ENCODE measurements at regions not wholly inside any gene's neighbourhood (a gene's known extent, or its start where the extent isn't known, plus 50 kb on each side); places are given as distances from the start of the nearest gene placed in this dataset.
A peak's percentile ranks its signal among the peaks of the same experiment; 100 is the strongest.

DNA sequence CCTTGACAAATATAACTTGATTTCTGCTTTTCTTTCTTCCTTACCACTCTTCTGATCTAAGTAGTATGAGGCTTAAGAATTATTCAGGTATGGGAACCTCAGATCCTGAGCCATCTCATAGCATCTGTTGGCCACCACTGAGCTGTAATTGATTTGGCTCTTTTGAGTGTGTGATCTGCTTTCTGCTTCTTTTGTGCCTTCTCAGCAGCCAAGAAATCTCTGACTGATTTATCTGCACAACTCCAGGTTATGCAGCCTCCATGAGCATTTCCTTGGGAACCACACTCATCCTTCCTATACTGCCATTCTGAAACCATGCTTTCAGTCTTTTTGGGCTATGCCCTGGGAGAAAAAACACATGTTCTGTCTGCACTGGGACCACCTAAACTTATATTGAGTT, 178.0 kb upstream of the FAM3C start:
- no peaks in the 10 kb centered on the region for H3K9me3 Mint-ChIP-seq
- no peak overlapping the region for H3K4me3 Mint-ChIP-seq
- no peak for ATAC-seq
- peaks cover 53% of the 10 kb centered on the region for H3K27me3 Mint-ChIP-seq
- H3K4me1 Mint-ChIP-seq = no peaks in the 10 kb centered on the region
- no peak for DNase-seq
- H3K27ac Mint-ChIP-seq = no peak overlapping the region

DNA sequence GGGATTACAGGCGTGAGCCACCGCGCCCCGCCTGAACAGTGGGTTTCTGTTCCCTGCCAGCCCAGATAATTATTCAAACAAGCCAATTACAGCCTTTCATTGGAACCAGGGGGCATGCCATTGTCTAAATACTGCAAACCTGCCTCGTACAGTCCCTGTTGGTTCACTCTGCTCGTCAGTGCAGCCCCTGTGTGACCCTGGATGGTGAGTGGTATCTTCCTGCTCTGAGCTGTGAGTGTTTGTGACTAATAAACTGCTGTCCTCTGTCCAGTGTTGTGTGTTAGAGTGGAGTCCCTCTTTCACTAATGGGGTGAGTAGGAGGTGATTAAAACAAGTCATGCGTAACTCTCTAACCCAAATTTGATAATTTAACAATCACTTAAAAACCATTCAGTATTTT, 176.5 kb upstream of the FAM3C start:
- H3K27me3 Mint-ChIP-seq = peaks cover 57% of the 10 kb centered on the region
- no peak overlapping the region for H3K27ac Mint-ChIP-seq
- no peak overlapping the region for H3K4me3 Mint-ChIP-seq
- no peak for ATAC-seq
- no peaks in the 10 kb centered on the region for H3K9me3 Mint-ChIP-seq
- no peak for DNase-seq
- H3K4me1 Mint-ChIP-seq = no peaks in the 10 kb centered on the region

DNA sequence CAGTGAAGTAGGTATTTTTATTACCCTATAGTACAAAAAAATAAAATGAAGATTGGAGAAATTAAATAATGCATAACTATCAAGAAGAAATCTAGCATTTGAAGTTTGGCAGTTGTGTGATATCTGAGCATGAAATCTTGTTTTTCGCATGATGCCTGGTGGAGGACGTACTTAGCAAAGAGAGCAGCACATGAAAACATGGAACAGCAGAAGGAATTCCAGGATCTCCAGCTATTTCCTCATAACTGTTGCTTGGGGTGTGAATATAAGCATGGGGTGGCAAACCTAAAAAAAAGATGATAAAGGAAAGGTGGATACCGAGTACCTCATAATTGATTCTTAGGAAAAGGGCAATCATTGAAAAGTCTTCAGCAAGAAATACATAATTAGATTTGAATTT, 174.3 kb upstream of the FAM3C start:
- Mint-ChIP-seq H3K27ac (no peak overlapping the region), H3K9me3 (no peaks in the 10 kb centered on the region), H3K4me3 (no peak overlapping the region), H3K4me1 (no peaks in the 10 kb centered on the region), H3K27me3 (peaks cover 42% of the 10 kb centered on the region)
- DNase-seq (no peak), ATAC-seq (no peak)

DNA sequence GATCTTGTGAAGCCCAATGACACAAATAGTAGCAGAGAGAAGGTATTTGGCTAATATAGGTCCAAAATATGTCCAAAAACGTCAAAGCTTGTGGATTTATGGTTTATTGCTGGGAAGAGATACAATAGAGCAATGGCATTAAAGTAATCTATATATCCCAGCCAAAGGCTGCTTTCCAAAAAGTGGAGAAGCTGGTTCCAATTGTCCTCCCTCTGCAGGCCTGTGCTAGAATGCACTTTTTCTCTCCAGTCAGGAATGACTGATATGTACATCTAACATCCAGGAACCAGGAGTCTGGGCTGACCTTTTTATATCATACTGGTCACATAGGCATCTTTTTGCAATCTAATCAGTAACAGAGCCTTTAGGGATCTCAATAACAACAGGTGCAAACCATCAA, 167.1 kb upstream of the FAM3C start:
- Mint-ChIP-seq H3K4me3 (no peak overlapping the region), H3K27me3 (peaks cover 30% of the 10 kb centered on the region), H3K4me1 (no peaks in the 10 kb centered on the region), H3K9me3 (no peaks in the 10 kb centered on the region), H3K27ac (no peak overlapping the region)
- ATAC-seq (no peak), DNase-seq (no peak)

- Mint-ChIP-seq H3K27me3 (peaks cover 24% of the 10 kb centered on the region), H3K27ac (no peak overlapping the region), H3K9me3 (no peaks in the 10 kb centered on the region), H3K4me1 (peaks cover 3% of the 10 kb centered on the region), H3K4me3 (no peak overlapping the region)
- DNase-seq (no peak), ATAC-seq (no peak)
These were observed 166.2 kb upstream of the FAM3C start for GRCh38 chr7:121562259-121562658.

- DNase-seq = no peak
- ATAC-seq = no peak
- H3K4me1 Mint-ChIP-seq = peaks cover 4% of the 10 kb centered on the region
- H3K4me3 Mint-ChIP-seq = no peak overlapping the region
- H3K9me3 Mint-ChIP-seq = no peaks in the 10 kb centered on the region
- no peak overlapping the region for H3K27ac Mint-ChIP-seq
- peaks cover 24% of the 10 kb centered on the region for H3K27me3 Mint-ChIP-seq
These were observed 165.6 kb upstream of the FAM3C start for GRCh38 chr7:121561717-121562116.

DNA sequence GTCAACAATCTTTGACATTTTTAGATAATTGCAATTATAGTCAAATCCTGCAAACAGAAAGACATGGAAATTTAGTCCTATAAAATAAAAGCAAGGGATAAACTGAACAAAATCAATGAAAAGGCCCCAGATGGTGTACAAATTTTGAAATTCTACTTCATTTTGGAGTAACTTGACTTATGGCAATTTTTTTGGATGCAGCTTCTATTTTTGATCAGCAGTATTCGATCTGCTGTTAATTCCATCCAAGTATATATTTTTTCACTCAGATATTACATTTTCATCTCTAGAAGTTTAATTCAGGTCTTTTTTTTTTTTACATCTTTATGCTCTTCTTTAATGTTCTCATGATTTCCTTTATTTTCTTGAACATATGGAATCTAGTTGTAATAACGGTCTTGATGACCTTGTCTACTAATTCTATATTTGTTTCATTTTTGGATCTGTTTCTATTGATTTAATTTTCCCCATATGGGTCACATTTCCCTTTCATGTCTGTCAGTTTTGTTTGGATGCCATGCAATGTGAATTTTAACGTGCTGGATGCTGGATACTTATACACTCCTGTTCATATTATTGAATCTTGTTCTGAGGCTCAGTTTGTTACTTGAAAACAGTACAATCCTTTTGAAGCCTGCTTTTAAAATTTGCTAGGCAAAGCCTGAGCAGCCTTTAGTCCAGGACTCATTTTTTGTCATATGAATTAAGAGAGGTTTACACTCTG, 164.3 kb upstream of the FAM3C start:
- Mint-ChIP-seq H3K4me1 (peaks cover 4% of the 10 kb centered on the region), H3K27me3 (peaks cover 31% of the 10 kb centered on the region), H3K27ac (no peak overlapping the region), H3K4me3 (no peak overlapping the region), H3K9me3 (no peaks in the 10 kb centered on the region)
- no peak for DNase-seq
- ATAC-seq = no peak

DNA sequence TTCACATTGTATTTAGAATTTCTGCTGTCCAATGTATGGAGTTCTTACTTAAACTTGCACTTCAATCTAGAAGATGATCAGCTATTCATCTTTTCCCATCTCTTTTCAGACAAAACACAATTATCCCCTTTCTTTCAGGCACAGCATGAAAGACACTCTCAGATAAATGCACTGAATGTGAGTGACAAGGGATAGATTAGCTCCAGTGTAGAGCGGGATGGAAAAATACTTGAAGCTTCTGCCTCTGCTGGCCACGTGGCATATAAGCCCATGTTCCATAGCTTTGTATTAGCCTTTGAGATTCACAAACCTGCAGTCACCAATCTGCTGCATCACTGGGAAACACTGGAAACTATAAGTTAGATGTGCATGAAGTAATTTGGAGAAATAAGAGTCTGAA, 162.2 kb upstream of the FAM3C start:
- peak overlapping the region in 1 of 2 donors; percentile 27 for H3K27ac Mint-ChIP-seq
- peaks cover 18% of the 10 kb centered on the region for H3K27me3 Mint-ChIP-seq
- peaks cover 4% of the 10 kb centered on the region for H3K4me1 Mint-ChIP-seq
- no peak overlapping the region for H3K4me3 Mint-ChIP-seq
- DNase-seq = no peak
- H3K9me3 Mint-ChIP-seq = no peaks in the 10 kb centered on the region
- ATAC-seq = no peak

DNA sequence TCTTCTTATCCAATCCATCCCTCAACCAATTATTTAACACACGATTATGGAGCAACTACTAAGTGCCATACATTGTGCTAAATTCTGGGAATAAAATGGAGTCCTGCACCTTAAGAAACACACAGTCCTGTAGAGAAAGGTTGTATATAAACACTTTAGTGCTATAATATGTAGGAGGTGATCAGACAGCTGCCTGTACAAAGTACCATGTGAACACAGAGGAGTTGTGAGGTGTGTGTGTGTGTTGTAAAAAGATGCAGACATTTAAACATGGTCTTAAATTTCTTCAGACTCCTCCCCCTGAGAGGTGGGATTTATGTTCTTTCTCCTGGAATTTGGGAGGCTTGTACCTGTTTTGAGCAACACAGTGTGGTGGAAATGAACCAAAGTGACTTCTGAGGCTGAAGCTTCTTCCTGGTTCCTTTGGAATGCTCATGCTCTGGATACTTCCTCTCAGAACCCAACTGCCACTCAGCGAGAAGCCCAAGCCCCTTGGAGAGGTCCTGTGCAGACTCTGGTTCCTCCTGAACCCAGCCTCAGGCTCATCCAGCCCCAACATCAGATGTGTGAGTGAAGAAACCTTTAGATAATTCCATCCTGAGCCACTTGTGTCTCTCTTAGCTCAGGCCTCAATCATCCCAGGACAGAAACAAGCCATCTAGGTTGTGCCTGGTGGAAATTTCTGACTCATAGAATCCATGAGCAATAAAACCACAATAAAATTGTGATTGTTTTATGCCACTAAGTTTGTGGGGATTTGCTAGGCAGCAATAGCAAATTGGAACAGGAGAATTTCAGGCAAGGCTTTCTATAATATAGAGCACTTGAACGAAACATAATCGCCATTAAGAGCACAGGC, 161.2 kb upstream of the FAM3C start:
- Mint-ChIP-seq H3K4me1 (peaks cover 4% of the 10 kb centered on the region), H3K4me3 (no peak overlapping the region), H3K27me3 (peaks cover 18% of the 10 kb centered on the region), H3K9me3 (no peaks in the 10 kb centered on the region), H3K27ac (no peak overlapping the region)
- ATAC-seq (no peak), DNase-seq (no peak)

DNA sequence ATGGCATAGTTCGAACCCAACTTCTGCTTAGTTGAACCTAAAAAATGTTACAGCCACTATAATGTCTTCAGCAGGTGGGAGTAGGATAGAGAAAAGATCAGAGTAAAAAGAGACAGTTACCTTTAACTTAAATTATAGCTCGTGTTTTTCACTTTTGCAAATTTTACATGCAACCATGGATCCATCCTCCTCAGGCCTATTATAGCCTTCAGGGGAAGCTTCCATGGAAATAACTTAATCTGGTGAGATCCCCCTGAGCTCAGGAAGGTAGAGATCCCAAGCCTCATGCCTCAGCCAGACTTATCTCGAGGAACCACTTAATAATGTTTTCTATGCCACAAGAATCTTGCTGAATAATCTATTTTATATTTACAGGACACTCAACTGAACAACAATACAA, 159.4 kb upstream of the FAM3C start:
- Mint-ChIP-seq H3K27me3 (peaks cover 10% of the 10 kb centered on the region), H3K27ac (no peak overlapping the region), H3K9me3 (no peaks in the 10 kb centered on the region), H3K4me1 (peaks cover 4% of the 10 kb centered on the region), H3K4me3 (no peak overlapping the region)
- no peak for ATAC-seq
- no peak for DNase-seq

GRCh38 chr7:121547544-121548092, 151.5 kb upstream of the FAM3C start:
- Mint-ChIP-seq H3K27ac (no peak overlapping the region), H3K4me3 (no peak overlapping the region), H3K4me1 (peaks cover 40% of the 10 kb centered on the region), H3K27me3 (no peaks in the 10 kb centered on the region), H3K9me3 (no peaks in the 10 kb centered on the region)
- DNase-seq (no peak), ATAC-seq (peak; percentile 55)

GRCh38 chr7:121546632-121547543, 150.8 kb upstream of the FAM3C start:
- H3K9me3 Mint-ChIP-seq = no peaks in the 10 kb centered on the region
- DNase-seq (no peak), ATAC-seq (no peak)
- no peak overlapping the region for H3K27ac Mint-ChIP-seq
- H3K4me1 Mint-ChIP-seq = peaks cover 40% of the 10 kb centered on the region
- no peaks in the 10 kb centered on the region for H3K27me3 Mint-ChIP-seq
- no peak overlapping the region for H3K4me3 Mint-ChIP-seq

DNA sequence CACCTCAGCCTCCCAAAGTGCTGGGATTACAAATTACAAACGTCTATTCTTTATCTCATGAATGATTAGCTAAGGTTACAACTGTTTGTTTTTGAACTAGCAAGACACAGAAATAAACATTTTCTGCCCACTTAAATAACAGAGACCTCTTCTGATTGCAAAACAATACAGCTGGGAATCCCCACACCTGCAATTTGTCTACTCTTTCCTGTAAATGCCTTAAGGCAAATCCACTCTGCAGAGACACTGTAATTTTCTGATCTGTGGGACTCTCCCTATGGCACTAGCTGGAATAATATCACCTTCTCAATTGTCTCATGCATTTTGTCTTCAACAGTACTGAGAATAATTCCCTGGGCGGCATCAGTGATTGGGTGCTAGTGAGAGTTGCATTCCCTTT, 149.3 kb upstream of the FAM3C start:
- ATAC-seq (peak; percentile 18), DNase-seq (no peak)
- H3K9me3 Mint-ChIP-seq = no peaks in the 10 kb centered on the region
- peaks cover 40% of the 10 kb centered on the region for H3K4me1 Mint-ChIP-seq
- H3K4me3 Mint-ChIP-seq = peak overlapping the region; percentile 18 to 23
- H3K27me3 Mint-ChIP-seq = no peaks in the 10 kb centered on the region
- peak overlapping the region; percentile 59 to 91 for H3K27ac Mint-ChIP-seq

- Mint-ChIP-seq H3K9me3 (no peaks in the 10 kb centered on the region), H3K27me3 (no peaks in the 10 kb centered on the region), H3K4me1 (peaks cover 40% of the 10 kb centered on the region), H3K4me3 (peak overlapping the region; percentile 23 to 51), H3K27ac (peak overlapping the region; percentile 59 to 91)
- DNase-seq = peak; percentile 23 to 28
- ATAC-seq = peak; percentile 94
These were observed 148.6 kb upstream of the FAM3C start for GRCh38 chr7:121544726-121545125.

GRCh38 chr7:121544238-121544637, 148.1 kb upstream of the FAM3C start:
- no peak for ATAC-seq

More at GRCh38 chr7:121544238-121544637, 148.1 kb upstream of the FAM3C start:
- DNase-seq = no peak
- H3K27me3 Mint-ChIP-seq = no peaks in the 10 kb centered on the region
- H3K9me3 Mint-ChIP-seq = no peaks in the 10 kb centered on the region
- H3K27ac Mint-ChIP-seq = peak overlapping the region; percentile 34 to 76
- H3K4me3 Mint-ChIP-seq = peak overlapping the region in 1 of 2 donors; percentile 12
- H3K4me1 Mint-ChIP-seq = peaks cover 40% of the 10 kb centered on the region
